ENCODE measurements at regions not wholly inside any gene's neighbourhood (a gene's known extent, or its start where the extent isn't known, plus 50 kb on each side); places are given as distances from the start of the nearest gene placed in this dataset.

DNA sequence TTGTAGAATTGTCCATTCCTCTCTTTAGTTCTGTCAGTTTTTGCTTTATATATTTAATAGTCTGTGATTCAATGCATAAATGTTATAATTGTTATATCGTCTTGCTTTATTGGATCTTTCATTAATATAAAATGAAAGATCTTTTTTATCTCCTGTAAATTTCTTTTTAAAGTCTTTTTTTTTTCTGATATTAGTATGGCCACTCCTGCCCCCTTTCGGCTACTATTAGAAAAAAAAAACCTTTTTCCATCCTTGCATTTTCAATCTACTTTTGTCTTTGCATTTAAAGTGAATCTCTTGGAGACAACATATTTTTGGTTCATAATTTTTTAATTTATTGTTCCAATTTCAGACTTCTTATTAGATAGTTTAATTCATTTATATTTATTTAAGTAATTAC lies 677.4 kb upstream of the NDST4 start:
- no peak for TF ChIP-seq TAF1 (IDR thresholded peaks at IDR 0.05; ENCODE audit: borderline replicate concordance, insufficient read depth, low read length)
- TF ChIP-seq SIN3A (IDR thresholded peaks at IDR 0.05; ENCODE audit: borderline replicate concordance, insufficient read depth, low read length) = no peak

DNA sequence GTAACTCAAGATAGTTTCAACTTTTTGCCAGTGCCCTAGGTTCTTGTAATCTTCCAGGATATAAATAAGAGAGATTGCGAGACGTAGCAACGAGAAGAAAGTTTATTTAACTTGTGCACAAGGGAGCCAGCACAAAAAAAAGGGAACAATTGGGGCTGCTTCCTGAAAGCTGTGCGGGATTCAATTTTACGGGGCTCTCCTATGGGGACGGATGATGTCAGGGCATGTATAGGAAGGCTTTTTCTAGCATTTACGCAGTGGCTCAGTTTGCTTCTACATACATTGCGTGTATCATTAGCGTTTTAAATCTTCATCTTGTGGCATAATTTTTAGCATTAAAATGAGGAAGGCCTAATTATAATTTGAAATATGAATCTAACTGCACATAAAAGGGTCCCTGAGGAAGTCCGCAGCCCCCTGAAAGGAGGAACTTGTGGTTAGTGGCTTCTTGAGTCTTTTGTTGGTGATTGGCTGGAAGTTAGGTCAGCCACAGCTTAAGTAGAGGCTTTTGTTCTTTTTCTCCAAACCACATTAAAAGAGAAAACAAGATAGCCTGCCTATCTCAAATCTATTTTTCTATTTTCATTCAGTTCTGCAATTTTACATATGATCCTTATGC lies 668.2 kb upstream of the NDST4 start:
- TF ChIP-seq, protein P1, sequence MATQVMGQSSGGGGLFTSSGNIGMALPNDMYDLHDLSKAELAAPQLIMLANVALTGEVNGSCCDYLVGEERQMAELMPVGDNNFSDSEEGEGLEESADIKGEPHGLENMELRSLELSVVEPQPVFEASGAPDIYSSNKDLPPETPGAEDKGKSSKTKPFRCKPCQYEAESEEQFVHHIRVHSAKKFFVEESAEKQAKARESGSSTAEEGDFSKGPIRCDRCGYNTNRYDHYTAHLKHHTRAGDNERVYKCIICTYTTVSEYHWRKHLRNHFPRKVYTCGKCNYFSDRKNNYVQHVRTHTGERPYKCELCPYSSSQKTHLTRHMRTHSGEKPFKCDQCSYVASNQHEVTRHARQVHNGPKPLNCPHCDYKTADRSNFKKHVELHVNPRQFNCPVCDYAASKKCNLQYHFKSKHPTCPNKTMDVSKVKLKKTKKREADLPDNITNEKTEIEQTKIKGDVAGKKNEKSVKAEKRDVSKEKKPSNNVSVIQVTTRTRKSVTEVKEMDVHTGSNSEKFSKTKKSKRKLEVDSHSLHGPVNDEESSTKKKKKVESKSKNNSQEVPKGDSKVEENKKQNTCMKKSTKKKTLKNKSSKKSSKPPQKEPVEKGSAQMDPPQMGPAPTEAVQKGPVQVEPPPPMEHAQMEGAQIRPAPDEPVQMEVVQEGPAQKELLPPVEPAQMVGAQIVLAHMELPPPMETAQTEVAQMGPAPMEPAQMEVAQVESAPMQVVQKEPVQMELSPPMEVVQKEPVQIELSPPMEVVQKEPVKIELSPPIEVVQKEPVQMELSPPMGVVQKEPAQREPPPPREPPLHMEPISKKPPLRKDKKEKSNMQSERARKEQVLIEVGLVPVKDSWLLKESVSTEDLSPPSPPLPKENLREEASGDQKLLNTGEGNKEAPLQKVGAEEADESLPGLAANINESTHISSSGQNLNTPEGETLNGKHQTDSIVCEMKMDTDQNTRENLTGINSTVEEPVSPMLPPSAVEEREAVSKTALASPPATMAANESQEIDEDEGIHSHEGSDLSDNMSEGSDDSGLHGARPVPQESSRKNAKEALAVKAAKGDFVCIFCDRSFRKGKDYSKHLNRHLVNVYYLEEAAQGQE (IDR thresholded peaks at IDR 0.05; ENCODE audit: insufficient read depth in 1 of 2, low read depth in 2 of 2, low read length in 2 of 2) = no peak
- TF ChIP-seq SIN3A (IDR thresholded peaks at IDR 0.05; ENCODE audit: borderline replicate concordance, insufficient read depth, low read length) = no peak
- no peak for TF ChIP-seq POLR2AphosphoS5 (IDR thresholded peaks at IDR 0.05; ENCODE audit: low read depth, low read length)
- TF ChIP-seq FOXP2 (optimal IDR thresholded peaks at IDR 0.05; ENCODE audit: borderline replicate concordance, extremely low read depth, extremely low read length, insufficient read depth) = no peak
- no peak for TF ChIP-seq TAF1 (IDR thresholded peaks at IDR 0.05; ENCODE audit: borderline replicate concordance, insufficient read depth, low read length)

DNA sequence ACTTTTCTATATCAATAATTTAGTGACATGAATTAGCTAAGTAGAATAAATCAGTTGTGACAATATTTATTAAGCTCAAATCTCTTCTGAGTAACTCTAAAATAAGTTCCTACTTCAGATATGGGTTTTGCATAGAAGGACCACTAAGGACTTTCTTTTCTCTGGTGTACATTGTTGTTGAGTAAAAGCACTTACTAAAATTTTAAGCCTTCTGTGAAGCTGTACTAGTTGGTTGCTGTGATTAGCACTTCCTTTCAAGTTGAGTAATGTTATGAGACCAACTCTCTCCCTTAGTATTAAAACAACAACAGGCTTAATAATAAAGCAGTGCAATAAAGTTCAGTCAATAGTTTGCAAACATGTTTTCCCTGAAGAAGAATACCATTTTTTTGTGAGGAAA lies 667.4 kb upstream of the NDST4 start:
- TF ChIP-seq POLR2AphosphoS5 (IDR thresholded peaks at IDR 0.05; ENCODE audit: low read depth, low read length) (no peak), FOXP2 (optimal IDR thresholded peaks at IDR 0.05; ENCODE audit: borderline replicate concordance, extremely low read depth, extremely low read length, insufficient read depth) (no peak), TAF1 (IDR thresholded peaks at IDR 0.05; ENCODE audit: borderline replicate concordance, insufficient read depth, low read length) (no peak), SIN3A (IDR thresholded peaks at IDR 0.05; ENCODE audit: borderline replicate concordance, insufficient read depth, low read length) (no peak)
- TF ChIP-seq, protein P1 (IDR thresholded peaks at IDR 0.05; ENCODE audit: insufficient read depth in 1 of 2, low read depth in 2 of 2, low read length in 2 of 2) = no peak

DNA sequence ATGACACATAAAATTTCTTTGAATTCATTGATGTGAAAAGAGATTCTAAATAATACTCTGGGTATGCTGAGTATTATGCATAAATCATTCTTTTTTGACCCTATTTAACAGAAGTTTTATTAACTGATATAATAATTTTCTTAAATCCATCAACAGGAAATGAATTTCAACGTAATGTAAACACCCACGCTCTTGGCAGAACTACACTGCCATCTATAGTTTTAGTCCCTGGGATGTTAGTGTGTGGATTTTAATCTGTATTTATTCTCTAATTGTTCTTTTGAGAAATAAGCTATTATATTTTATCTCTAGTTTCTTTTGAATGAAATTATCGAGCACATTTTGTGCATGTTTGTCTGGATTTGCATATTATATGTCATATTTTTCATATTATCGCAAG lies 666.8 kb upstream of the NDST4 start:
- TF ChIP-seq FOXP2 (optimal IDR thresholded peaks at IDR 0.05; ENCODE audit: borderline replicate concordance, extremely low read depth, extremely low read length, insufficient read depth) (no peak), TAF1 (IDR thresholded peaks at IDR 0.05; ENCODE audit: borderline replicate concordance, insufficient read depth, low read length) (no peak), POLR2AphosphoS5 (IDR thresholded peaks at IDR 0.05; ENCODE audit: low read depth, low read length) (no peak), SIN3A (IDR thresholded peaks at IDR 0.05; ENCODE audit: borderline replicate concordance, insufficient read depth, low read length) (no peak)
- TF ChIP-seq, protein P1 (IDR thresholded peaks at IDR 0.05; ENCODE audit: insufficient read depth in 1 of 2, low read depth in 2 of 2, low read length in 2 of 2) = no peak

DNA sequence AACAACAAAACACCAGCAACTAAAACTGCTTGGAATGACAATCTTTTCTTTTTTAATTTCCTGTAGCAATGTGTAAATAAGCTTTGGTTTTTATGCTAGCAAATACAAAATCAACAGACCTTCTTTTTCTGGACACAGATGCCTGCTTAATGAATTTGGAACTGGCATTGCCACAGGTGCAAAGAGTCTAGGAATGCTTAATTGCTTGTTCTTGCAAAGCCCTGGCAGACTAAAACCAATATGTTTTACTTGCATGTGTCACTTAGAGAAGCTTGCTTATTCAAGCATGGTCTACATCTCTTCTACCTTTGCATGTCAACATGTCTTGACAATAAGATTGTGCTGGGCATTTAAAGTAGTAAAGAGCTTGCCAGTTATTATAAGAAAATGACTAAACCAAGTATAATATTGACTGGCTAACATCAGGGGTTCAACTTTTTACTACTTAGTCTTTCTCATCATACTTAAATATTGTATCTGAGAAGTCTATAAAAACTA lies 656.7 kb upstream of the NDST4 start:
- TF ChIP-seq, protein P1 (IDR thresholded peaks at IDR 0.05; ENCODE audit: insufficient read depth in 1 of 2, low read depth in 2 of 2, low read length in 2 of 2) = no peak
- no peak for TF ChIP-seq SIN3A (IDR thresholded peaks at IDR 0.05; ENCODE audit: borderline replicate concordance, insufficient read depth, low read length)
- TF ChIP-seq TAF1 (IDR thresholded peaks at IDR 0.05; ENCODE audit: borderline replicate concordance, insufficient read depth, low read length) = no peak
- no peak for TF ChIP-seq POLR2AphosphoS5 (IDR thresholded peaks at IDR 0.05; ENCODE audit: low read depth, low read length)
- no peak for TF ChIP-seq FOXP2 (optimal IDR thresholded peaks at IDR 0.05; ENCODE audit: borderline replicate concordance, extremely low read depth, extremely low read length, insufficient read depth)

Data from PFSK-1 (cell line).